Muscle layer of duodenum (tissue), 2 donors: ENCODE measurements at regions not wholly inside any gene's neighbourhood (a gene's known extent, or its start where the extent isn't known, plus 50 kb on each side); places are given as distances from the start of the nearest gene placed in this dataset.

ENCODE experiments used
- H3K27ac ChIP-seq: one replicate; pipeline ENCODE4 v1.7.0; 2013; ENCODE audit warnings: mild to moderate bottlenecking, low read length
- H3K27me3 ChIP-seq: one replicate; pipeline ENCODE4 v1.7.0; 2013; ENCODE audit warnings: low read depth, mild to moderate bottlenecking, control low read depth, low read length
- H3K36me3 ChIP-seq, 2 donors: one replicate each; pipeline ENCODE4 v1.7.0; 2013; ENCODE audit warnings: low read length in 2 of 2, control low read depth in 1 of 2, mild to moderate bottlenecking in 1 of 2; ENCODE audit not compliant: insufficient read depth in 2 of 2, control insufficient read depth in 1 of 2
- H3K4me1 ChIP-seq, 2 donors: one replicate each; pipeline ENCODE4 v1.7.0; 2013; ENCODE audit warnings: low read length in 2 of 2, mild to moderate bottlenecking in 2 of 2, control low read depth in 1 of 2, moderate library complexity in 1 of 2; ENCODE audit not compliant: insufficient read depth in 2 of 2, control insufficient read depth in 1 of 2
- H3K4me3 ChIP-seq, 2 donors: one replicate each; pipeline ENCODE4 v1.7.0; 2013; ENCODE audit warnings: low read length in 2 of 2, low read depth in 1 of 2, mild to moderate bottlenecking in 1 of 2
- H3K9me3 ChIP-seq, 2 donors: one replicate each; pipeline ENCODE4 v1.7.0; 2013; ENCODE audit warnings: low read length in 2 of 2, control low read depth in 1 of 2, mild to moderate bottlenecking in 1 of 2; ENCODE audit not compliant: control insufficient read depth in 1 of 2
- donor health status: healthy.

DNA sequence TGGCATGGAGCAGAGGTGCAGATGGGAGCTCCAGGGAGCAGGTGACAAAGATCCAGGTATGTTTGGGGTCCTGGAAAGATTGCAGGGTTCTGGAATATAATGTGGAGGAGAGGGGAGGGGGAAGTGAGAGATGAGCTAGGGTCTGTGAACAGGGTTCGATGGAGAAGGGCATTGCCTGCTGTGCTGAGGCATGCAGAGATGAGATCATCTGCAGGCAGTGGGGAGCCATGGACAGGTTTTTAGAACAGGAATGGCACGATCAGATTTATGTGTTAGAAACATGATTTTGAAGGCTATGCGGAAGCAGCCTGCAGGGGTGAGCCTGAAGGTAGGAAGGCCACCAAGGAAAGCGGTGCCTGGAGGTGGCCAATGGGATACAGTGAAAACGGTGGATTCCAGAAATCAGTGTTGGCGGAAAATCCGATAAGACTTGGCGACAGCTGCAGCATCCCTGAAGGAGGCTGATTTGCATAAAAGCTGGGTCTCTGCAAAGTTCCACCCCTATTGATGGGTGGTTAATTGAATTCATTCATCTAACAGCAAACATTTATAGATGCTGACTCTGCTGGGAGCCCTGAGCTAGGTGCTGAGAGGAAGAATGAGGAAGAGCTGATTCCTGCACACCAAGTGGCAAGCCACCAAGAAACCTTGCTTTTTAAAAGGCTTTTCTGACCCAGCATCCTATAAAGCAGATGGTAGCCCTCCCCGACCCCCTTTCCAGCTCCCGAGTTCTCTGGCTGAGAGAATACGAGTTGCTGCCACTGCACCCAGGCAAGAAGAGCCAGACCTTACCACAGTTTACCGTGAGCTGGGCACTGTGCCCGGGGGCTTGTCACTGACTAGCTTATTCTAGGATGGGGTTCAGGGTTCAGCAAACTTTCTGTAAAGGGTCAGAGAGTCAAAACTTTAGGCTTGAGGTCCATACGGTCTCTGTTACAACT lies 139.2 kb upstream of the SMIM23 start:
- no peaks in the 10 kb centered on the region for H3K4me1 ChIP-seq
- H3K36me3 ChIP-seq = no peaks in the 10 kb centered on the region
- H3K4me3 ChIP-seq = no peak overlapping the region
- H3K27ac ChIP-seq = no peak overlapping the region
- H3K27me3 ChIP-seq = no peaks in the 10 kb centered on the region
- H3K9me3 ChIP-seq = no peaks in the 10 kb centered on the region

DNA sequence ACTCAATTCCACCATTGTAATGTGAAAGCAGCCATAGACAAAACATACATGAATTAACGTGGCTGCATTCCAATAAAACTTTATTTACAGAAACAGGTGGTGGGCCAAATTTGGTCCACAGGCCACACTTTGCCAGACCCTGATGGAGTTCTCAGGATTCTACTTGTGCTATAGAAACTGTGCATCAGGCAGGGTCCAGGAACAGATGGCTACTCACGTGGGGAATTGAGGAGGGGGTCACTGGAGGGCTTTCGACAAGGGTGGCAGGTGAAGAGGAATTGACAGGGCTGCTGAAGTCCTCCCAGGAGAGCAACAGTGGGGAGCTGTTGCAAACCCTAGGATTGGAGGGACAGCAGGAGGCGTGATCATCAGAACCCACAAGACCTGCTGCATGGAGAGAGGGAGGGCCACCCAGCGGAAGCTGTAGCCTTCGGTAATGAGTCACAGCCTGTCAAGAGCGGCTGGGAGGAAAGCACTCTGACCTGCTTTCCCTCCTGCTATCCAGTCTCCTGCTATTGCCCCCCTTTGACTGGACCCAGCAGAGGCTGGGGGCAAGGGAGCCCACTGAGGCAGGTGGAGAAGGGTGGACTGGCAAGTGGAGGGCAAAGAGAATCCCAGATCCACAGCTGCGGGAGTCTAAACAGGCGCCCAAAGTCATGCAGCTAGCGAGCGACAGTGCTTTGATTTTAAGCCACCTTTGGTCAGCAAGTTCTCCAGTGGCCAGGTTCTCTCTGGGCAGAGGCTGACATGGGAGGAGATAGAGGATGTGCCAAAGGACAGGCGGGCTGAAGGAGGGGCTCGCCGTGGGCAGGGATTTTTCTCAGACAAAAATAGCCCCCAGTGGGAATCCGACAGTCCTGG lies 138.3 kb upstream of the SMIM23 start:
- H3K4me3 ChIP-seq = no peak overlapping the region
- H3K36me3 ChIP-seq = no peaks in the 10 kb centered on the region
- H3K27me3 ChIP-seq = no peaks in the 10 kb centered on the region
- no peak overlapping the region for H3K27ac ChIP-seq
- no peaks in the 10 kb centered on the region for H3K9me3 ChIP-seq
- no peaks in the 10 kb centered on the region for H3K4me1 ChIP-seq

- no peak overlapping the region for H3K27ac ChIP-seq
- H3K4me3 ChIP-seq = no peak overlapping the region
- no peaks in the 10 kb centered on the region for H3K27me3 ChIP-seq
Observed at GRCh38 chr5:171647904-171648260, 137.7 kb upstream of the SMIM23 start.

GRCh38 chr5:171648279-171649074 lies 137.1 kb upstream of the SMIM23 start:
- H3K4me1 ChIP-seq = no peaks in the 10 kb centered on the region
- H3K27ac ChIP-seq = no peak overlapping the region
- H3K9me3 ChIP-seq = no peaks in the 10 kb centered on the region
- no peaks in the 10 kb centered on the region for H3K36me3 ChIP-seq
- no peak overlapping the region for H3K4me3 ChIP-seq
- no peaks in the 10 kb centered on the region for H3K27me3 ChIP-seq

More at GRCh38 chr5:171647904-171648260, 137.7 kb upstream of the SMIM23 start:
- no peaks in the 10 kb centered on the region for H3K36me3 ChIP-seq
- no peaks in the 10 kb centered on the region for H3K4me1 ChIP-seq
- no peaks in the 10 kb centered on the region for H3K9me3 ChIP-seq

- Histone ChIP-seq H3K27ac (no peak overlapping the region), H3K27me3 (no peaks in the 10 kb centered on the region), H3K4me3 (no peak overlapping the region), H3K4me1 (no peaks in the 10 kb centered on the region), H3K9me3 (no peaks in the 10 kb centered on the region), H3K36me3 (no peaks in the 10 kb centered on the region)
Observed at GRCh38 chr5:171649075-171649401, 136.6 kb upstream of the SMIM23 start.

GRCh38 chr5:171650597-171650996 lies 135.0 kb upstream of the SMIM23 start:
- Histone ChIP-seq H3K4me3 (no peak overlapping the region), H3K4me1 (no peaks in the 10 kb centered on the region), H3K27ac (no peak overlapping the region), H3K9me3 (no peaks in the 10 kb centered on the region), H3K27me3 (no peaks in the 10 kb centered on the region), H3K36me3 (no peaks in the 10 kb centered on the region)

DNA sequence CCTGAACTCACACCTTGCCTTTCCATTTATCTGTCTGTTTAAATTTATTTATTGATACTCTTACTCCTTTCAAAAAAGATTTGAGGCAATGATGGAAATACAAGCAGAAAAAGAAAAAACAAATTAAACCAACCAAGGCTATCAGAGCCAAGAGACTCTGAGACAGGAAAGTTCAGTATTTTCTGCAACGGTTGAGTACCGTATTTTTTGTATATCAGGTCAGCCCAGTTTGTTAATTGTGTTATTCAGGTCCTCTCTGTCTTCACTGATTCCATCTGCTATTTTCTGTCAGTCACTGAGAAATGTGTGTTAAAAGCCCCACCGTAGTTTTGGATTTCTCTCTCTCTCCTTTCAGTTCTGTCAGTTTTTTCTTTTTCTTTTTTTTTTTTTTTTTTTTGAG lies 134.5 kb upstream of the SMIM23 start:
- no peak overlapping the region for H3K4me3 ChIP-seq
- no peaks in the 10 kb centered on the region for H3K27me3 ChIP-seq
- H3K9me3 ChIP-seq = no peaks in the 10 kb centered on the region
- H3K36me3 ChIP-seq = no peaks in the 10 kb centered on the region
- H3K27ac ChIP-seq = no peak overlapping the region
- no peaks in the 10 kb centered on the region for H3K4me1 ChIP-seq

- H3K27me3 ChIP-seq = no peaks in the 10 kb centered on the region
- H3K4me1 ChIP-seq = no peaks in the 10 kb centered on the region
Observed at GRCh38 chr5:171654881-171655280, 130.7 kb upstream of the SMIM23 start.

GRCh38 chr5:171657473-171657872 lies 128.1 kb upstream of the SMIM23 start:
- Histone ChIP-seq H3K4me3 (no peak overlapping the region), H3K27me3 (no peaks in the 10 kb centered on the region), H3K36me3 (no peaks in the 10 kb centered on the region), H3K9me3 (no peaks in the 10 kb centered on the region), H3K4me1 (peaks cover 0 to 6% of the 10 kb centered on the region in 2 donors), H3K27ac (no peak overlapping the region)

More at GRCh38 chr5:171654881-171655280, 130.7 kb upstream of the SMIM23 start:
- no peak overlapping the region for H3K4me3 ChIP-seq
- H3K27ac ChIP-seq = no peak overlapping the region
- no peaks in the 10 kb centered on the region for H3K9me3 ChIP-seq
- no peaks in the 10 kb centered on the region for H3K36me3 ChIP-seq

DNA sequence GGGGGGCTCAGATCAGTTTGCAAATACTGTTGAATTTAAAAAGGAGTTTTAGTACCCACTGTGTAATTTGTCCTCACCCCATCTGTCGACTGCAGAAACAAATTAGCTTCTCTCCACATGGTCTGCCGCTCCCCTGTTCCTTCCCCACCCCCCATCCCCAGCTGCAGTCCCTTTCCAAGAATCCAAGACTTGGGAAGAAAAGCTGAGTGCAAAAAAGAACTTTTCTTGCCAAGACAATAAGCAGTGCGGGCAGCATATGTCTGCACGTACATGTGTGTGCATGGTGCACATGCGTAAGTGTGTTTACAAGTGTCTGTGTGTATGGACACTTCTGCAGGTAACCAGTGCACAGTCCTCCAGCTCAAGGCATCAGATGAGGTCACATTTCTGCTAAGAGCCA lies 125.7 kb upstream of the SMIM23 start:
- Histone ChIP-seq H3K36me3 (no peaks in the 10 kb centered on the region), H3K4me1 (peaks cover 0 to 6% of the 10 kb centered on the region in 2 donors), H3K27ac (no peak overlapping the region), H3K27me3 (no peaks in the 10 kb centered on the region), H3K9me3 (no peaks in the 10 kb centered on the region), H3K4me3 (no peak overlapping the region)

GRCh38 chr5:171660434-171660833 lies 125.2 kb upstream of the SMIM23 start:
- Histone ChIP-seq H3K9me3 (no peaks in the 10 kb centered on the region), H3K36me3 (no peaks in the 10 kb centered on the region), H3K27me3 (no peaks in the 10 kb centered on the region), H3K27ac (no peak overlapping the region), H3K4me1 (peaks cover 0 to 6% of the 10 kb centered on the region in 2 donors), H3K4me3 (no peak overlapping the region)
